PC-9 (cell line): ENCODE measurements at regions not wholly inside any gene's neighbourhood (a gene's known extent, or its start where the extent isn't known, plus 50 kb on each side); places are given as distances from the start of the nearest gene placed in this dataset.

Source experiments
- CTCF ChIP-seq: fragments of 200-600 bp; sonication (generic); conservative IDR thresholded peaks from 2 replicates; pipeline ENCODE4 v1.6.1; 2017; ENCODE audit warnings: mixed run types, antibody characterized with exemption, mild to moderate bottlenecking, moderate library complexity
- EZH2 ChIP-seq: fragments of 200-600 bp; sonication (generic); IDR thresholded peaks from 2 replicates; pipeline ENCODE4 v1.8.0; 2017; ENCODE audit warnings: antibody characterized with exemption, low read depth

GRCh38 chr6:55642366-55642765 lies 63.4 kb upstream of the HMGCLL1 start:
- no peak for TF ChIP-seq CTCF
- TF ChIP-seq EZH2 = no peak
